Activated CD4-positive, alpha-beta T cell treated with anti-CD3 and anti-CD28 coated beads, Interleukin-2, amount 50 U/mL, for 48 hours (primary cell): ENCODE measurements at regions not wholly inside any gene's neighbourhood (a gene's known extent, or its start where the extent isn't known, plus 50 kb on each side); places are given as distances from the start of the nearest gene placed in this dataset.
A peak's percentile ranks its signal among the peaks of the same experiment; 100 is the strongest.
"Not testable (repeated sequence)": the region's sequence is repeated elsewhere in the genome, so short reads cannot be mapped to it uniquely, and the experiment has no call there.

ENCODE experiments used
- DNase-seq, 2 experiments: peaks; one replicate each; pipeline ENCODE4 v3.0.0-alpha.2; 2020

GRCh38 chr15:59828861-59829260 lies 139.7 kb upstream of the BNIP2 start:
- no peak for DNase-seq

DNA sequence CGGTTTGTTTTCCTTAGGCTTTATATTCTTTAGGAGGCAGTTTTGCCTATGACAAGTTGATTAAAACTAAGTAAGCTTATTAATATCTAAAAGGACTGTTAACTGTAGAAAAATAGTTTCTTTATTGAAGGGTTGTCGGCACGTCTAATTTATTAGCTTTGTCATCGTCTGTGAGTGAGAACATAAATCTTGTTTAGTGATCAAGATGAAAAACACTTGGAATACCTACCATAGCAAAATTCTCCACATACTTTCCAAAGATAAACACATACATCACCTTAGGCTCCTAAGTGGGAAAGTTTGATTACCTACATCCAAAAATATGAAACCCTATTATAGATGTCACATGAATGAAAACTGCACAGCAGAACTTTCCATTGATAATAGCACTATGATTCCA lies 139.1 kb upstream of the BNIP2 start:
- no peak for DNase-seq

- no peak for DNase-seq
These were observed 136.8 kb upstream of the BNIP2 start for GRCh38 chr15:59825901-59826300.

- DNase-seq = no peak
These were observed 132.2 kb upstream of the BNIP2 start for GRCh38 chr15:59821286-59821685.

- no peak for DNase-seq
These were observed 130.0 kb upstream of the BNIP2 start for GRCh38 chr15:59819092-59819491.

- DNase-seq = no peak
These were observed 129.2 kb upstream of the BNIP2 start for GRCh38 chr15:59818336-59818735.

DNA sequence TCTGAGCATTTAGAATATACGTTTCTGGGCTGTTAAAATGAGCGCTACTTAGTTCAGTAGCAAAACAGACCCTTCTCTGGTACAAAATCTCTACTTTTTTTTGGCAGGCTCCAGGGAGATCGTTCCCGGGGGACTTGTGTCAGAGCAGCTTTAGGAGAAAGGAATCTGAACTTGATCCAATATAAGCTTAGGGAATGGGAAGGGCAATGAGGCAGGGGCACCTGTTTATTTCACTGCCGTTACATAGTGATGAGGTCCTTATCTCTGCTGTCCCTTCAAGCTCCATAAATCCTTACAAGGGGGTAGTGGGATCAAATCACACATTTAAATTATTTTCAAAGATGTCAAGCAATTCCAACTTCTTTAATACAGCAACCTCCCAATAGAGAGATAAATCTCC lies 128.7 kb upstream of the BNIP2 start:
- DNase-seq = no peak

DNA sequence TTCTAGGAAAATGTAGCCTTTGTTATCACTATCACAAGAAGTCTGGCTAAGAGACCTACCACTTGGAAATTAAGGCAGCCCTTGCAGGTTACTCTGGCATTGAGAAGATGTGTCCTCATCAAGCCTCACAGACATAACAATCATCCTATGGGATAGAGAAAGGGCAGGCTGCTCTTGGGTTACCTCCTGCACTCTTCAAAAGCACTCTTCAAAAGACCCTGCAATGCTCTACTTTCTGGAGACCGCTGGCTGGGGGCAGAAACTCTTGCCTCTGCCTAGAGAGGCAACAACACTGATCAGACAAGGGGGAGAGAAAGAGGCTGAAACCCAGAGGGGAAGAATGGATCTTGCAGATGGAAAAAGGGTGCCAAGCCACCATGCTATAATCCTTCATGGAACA lies 127.9 kb upstream of the BNIP2 start:
- no peak for DNase-seq

GRCh38 chr15:59814409-59814808 lies 125.3 kb upstream of the BNIP2 start:
- DNase-seq = no peak

GRCh38 chr15:59812889-59813288 lies 123.8 kb upstream of the BNIP2 start:
- DNase-seq = no peak

GRCh38 chr15:59812250-59812870 lies 123.2 kb upstream of the BNIP2 start:
- DNase-seq = no peak

- DNase-seq = peak; percentile 35 to 46
These were observed 114.3 kb upstream of the BNIP2 start for GRCh38 chr15:59803293-59803966.

- no peak for DNase-seq
These were observed 112.5 kb upstream of the BNIP2 start for GRCh38 chr15:59801649-59802048.

DNA sequence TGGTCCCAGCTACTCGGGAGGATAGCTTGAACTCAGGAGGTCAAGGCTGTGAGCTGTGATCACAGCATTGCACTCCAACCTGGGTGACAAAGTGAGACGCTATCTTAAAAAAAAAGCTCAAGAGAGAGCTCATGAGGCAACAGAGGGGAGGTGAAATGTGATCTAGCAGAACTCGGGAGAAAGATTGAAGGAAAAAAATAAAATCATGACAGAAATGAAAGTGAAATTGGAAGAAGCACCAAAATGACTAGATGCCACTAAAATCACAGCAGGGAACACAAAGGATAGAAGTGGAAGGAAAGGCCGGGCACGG lies 109.4 kb upstream of the BNIP2 start:
- no peak for DNase-seq

GRCh38 chr15:59797756-59798604 lies 108.9 kb upstream of the BNIP2 start:
- DNase-seq = no peak

DNA sequence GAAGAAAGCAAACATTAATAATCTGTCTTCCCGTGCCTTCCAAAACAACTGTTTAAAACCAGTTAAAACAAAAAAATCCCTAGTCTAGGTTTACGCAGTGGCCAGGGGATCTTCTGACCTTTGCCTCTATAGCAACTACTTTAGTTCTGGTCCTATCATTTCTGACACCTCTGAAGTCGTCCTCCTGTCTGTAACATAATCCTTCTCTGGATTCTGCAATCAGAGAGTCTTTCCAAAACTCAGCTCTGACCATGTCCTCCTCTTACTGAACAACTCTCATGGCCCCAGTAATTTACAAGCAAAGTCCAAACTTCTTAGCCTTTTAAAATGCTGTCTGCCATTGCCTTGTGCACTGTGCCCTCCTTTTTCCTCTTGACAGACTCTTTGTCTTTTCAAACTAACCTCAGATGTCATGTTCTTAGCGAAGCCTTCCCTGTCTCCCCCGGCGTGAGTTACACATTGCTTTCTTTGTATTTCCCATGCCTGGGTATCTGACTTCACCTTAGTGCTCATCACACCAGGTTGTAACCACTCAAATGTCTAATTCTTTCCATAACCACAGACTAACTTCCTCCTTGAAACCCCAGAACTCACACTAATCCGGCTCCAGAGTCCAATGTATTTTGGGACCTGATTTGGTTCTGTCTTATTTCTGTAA lies 105.2 kb upstream of the BNIP2 start:
- peak in 1 of 2 experiments; percentile 26 for DNase-seq

- no peak for DNase-seq
These were observed 103.2 kb upstream of the BNIP2 start for GRCh38 chr15:59792359-59792758.

DNA sequence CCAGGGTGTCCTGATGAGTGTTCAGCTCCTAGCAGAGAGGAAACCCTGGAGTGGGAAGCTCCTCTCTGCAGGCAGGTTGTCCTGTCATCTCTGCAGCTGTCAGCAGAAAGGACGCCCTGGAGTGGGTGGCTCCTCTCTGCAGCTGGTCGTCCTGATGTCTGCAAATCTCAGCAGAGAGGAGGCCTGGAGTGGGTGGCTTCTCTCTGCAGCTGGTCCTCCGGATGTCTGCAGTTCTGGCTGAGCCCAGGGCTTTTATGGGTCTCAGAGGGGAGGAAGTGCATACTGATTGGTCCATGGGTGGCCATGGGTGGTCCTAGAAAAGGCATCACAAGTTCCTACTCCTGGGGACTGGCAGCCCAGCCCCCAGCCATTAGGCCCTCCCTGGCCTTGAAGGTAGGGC lies 102.6 kb upstream of the BNIP2 start:
- DNase-seq = no peak

DNA sequence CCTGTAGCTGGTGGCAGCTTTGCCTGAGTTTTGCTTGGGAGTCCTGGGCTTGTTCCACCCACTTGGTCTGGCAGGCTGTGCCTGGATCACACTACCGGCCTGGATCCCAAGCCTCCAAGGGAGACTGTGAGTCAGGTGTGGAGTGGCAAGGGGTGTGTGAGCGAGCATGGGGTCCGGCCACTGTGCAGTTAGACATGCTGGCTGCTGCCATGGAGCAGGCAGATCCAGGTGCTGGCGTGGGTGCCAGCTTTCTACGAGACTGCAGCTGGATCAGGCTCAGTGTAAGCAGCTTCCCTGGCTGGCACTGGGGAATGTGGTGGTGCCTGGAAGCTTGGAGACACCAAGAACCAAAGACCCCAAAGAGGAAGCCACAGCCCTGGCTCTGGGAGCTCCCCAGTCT lies 102.0 kb upstream of the BNIP2 start:
- DNase-seq = no peak

GRCh38 chr15:59786466-59786865 lies 97.3 kb upstream of the BNIP2 start:
- DNase-seq = not testable (repeated sequence)

GRCh38 chr15:59785981-59786380 lies 96.9 kb upstream of the BNIP2 start:
- not testable (repeated sequence) for DNase-seq

DNA sequence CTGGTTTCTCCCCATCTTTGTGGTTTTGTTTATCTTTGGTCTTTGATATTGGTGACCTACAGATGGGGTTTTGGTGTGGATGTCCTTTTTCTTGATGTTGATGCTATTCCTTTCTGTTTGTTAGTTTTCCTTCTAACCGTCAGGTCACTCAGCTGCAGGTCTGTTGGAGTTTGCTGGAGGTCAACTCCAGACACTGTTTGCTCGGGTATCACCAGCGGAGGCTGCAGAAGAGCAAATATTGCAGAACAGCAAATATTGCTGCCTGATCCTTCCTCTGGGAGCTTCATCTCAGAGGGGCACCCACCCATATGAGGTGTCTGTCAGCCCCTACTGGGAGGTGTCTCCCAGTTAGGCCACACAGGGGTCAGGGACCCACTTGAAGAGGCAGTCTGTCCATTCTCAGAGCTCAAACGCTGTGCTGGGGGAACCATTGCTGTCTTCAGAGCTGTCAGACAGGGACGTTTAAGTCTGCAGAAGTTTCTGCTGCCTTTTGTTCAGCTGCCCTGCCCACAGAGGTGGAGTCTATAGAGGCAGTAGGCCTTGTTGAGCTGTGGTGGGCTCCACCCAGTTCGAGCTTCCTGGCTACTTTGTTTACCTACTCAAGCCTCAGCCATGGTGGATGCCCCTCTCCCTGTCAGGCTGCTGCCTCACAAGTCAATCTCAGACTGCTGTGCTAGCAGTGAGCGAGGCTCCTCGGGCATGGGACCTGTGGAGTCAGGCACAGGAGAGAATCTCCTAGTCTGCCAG lies 94.8 kb upstream of the BNIP2 start:
- DNase-seq = not testable (repeated sequence)

GRCh38 chr15:59779110-59779509 lies 90.0 kb upstream of the BNIP2 start:
- DNase-seq = no peak
